Neural cell (in vitro differentiated cells): ENCODE measurements at regions not wholly inside any gene's neighbourhood (a gene's known extent, or its start where the extent isn't known, plus 50 kb on each side); places are given as distances from the start of the nearest gene placed in this dataset.

ENCODE experiments used
- H2AFZ ChIP-seq: fragments of 200-600, 300-800 bp; sonication (generic), shearing (Covaris generic); 2 replicates; pipeline ENCODE4 v1.6.0; 2014; ENCODE audit warnings: low read depth, mild to moderate bottlenecking, antibody characterized with exemption, low read length, moderate library complexity
- H3F3A ChIP-seq: fragments of 200-600 bp; shearing (Covaris generic); 2 replicates; pipeline ENCODE4 v1.6.1; 2016; ENCODE audit warnings: mild to moderate bottlenecking, moderate library complexity, mixed read lengths, antibody characterized with exemption, low read length; ENCODE audit not compliant: insufficient read depth, poor library complexity, severe bottlenecking
- H3K27ac ChIP-seq: fragments of 200-600, 300-800 bp; sonication (generic), shearing (Covaris generic); 2 replicates; pipeline ENCODE4 v1.5.1; 2014; ENCODE audit warnings: mild to moderate bottlenecking, low read length, moderate library complexity
- H3K27me3 ChIP-seq: fragments of 300-800, 200-600 bp; sonication (generic), shearing (Covaris generic); 2 replicates; pipeline ENCODE4 v1.6.0; 2014; ENCODE audit warnings: mild to moderate bottlenecking, low read depth, low read length, moderate library complexity; ENCODE audit not compliant: insufficient read depth
- H3K36me3 ChIP-seq: fragments of 300-800, 200-600 bp; sonication (generic), shearing (Covaris generic); 2 replicates; pipeline ENCODE4 v1.5.1; 2014; ENCODE audit warnings: mild to moderate bottlenecking, antibody characterized with exemption, low read length, moderate library complexity; ENCODE audit not compliant: insufficient read depth
- H3K4me2 ChIP-seq: fragments of 300-800, 200-600 bp; sonication (generic), shearing (Covaris generic); 2 replicates; pipeline ENCODE4 v1.6.0; 2014; ENCODE audit warnings: mild to moderate bottlenecking, low read length
- H3K4me3 ChIP-seq: fragments of 300-800, 200-600 bp; sonication (generic), shearing (Covaris generic); 2 replicates; pipeline ENCODE4 v1.5.1; 2014; ENCODE audit warnings: mild to moderate bottlenecking, low read length, moderate library complexity
- H3K79me2 ChIP-seq: fragments of 200-600 bp; shearing (Covaris generic); replicated peaks from 2 replicates; pipeline ENCODE4 v1.6.0; 2014; ENCODE audit warnings: mild to moderate bottlenecking, low read length, moderate library complexity; ENCODE audit not compliant: insufficient read depth
- H3K9ac ChIP-seq: fragments of 300-800, 200-600 bp; sonication (generic), shearing (Covaris generic); 2 replicates; pipeline ENCODE4 v1.6.1; 2016; ENCODE audit warnings: mild to moderate bottlenecking, low read length, mixed read lengths
- H3K9me2 ChIP-seq: fragments of 200-600 bp; shearing (Covaris generic); 2 replicates; pipeline ENCODE4 v1.6.1; 2016; ENCODE audit warnings: mild to moderate bottlenecking, low read length, mixed read lengths; ENCODE audit not compliant: insufficient read depth
- H3K9me3 ChIP-seq: fragments of 200-600, 300-800 bp; sonication (generic), shearing (Covaris generic); 2 replicates; pipeline ENCODE4 v1.6.1; 2016; ENCODE audit warnings: mild to moderate bottlenecking, mixed run types, low read length, moderate library complexity, mixed read lengths
- H4K20me1 ChIP-seq: fragments of 200-600 bp; shearing (Covaris generic); 2 replicates; pipeline ENCODE4 v1.6.1; 2016; ENCODE audit warnings: mild to moderate bottlenecking, mixed run types; ENCODE audit not compliant: insufficient read depth
- CTCF ChIP-seq: fragments of 450-650 bp; IDR thresholded peaks from 2 replicates; pipeline ENCODE4 v1.5.1; 2014; ENCODE audit warnings: antibody characterized with exemption, mild to moderate bottlenecking, moderate library complexity; ENCODE audit not compliant: poor library complexity, severe bottlenecking
- EP300 ChIP-seq: fragments of 450-650 bp; conservative IDR thresholded peaks from 2 replicates; pipeline ENCODE4 v1.6.1; 2014; ENCODE audit warnings: antibody characterized with exemption, mild to moderate bottlenecking, moderate library complexity; ENCODE audit not compliant: poor library complexity, severe bottlenecking
- EZH2 ChIP-seq: fragments of 200-600, 300-800 bp; shearing (Covaris generic), sonication (generic); IDR thresholded peaks from 2 replicates; pipeline ENCODE4 v1.6.1; 2014; ENCODE audit warnings: antibody characterized with exemption, low read length, borderline replicate concordance, mild to moderate bottlenecking; ENCODE audit not compliant: insufficient read depth, poor library complexity, severe bottlenecking
- MXI1 ChIP-seq: fragments of 450-650 bp; conservative IDR thresholded peaks from 2 replicates; pipeline ENCODE4 v1.6.1; 2014; ENCODE audit warnings: antibody characterized with exemption, mild to moderate bottlenecking; ENCODE audit not compliant: poor library complexity, severe bottlenecking
- POLR2AphosphoS5 ChIP-seq: IDR thresholded peaks from 2 replicates; pipeline ENCODE4 v1.6.1; 2012
- RAD21 ChIP-seq: fragments of 450-650 bp; conservative IDR thresholded peaks from 2 replicates; pipeline ENCODE4 v1.6.1; 2014; ENCODE audit warnings: antibody characterized with exemption, mild to moderate bottlenecking, moderate library complexity
- REST ChIP-seq: IDR thresholded peaks from 2 replicates; pipeline ENCODE4 v1.6.1; 2012; ENCODE audit warnings: borderline replicate concordance
- SMC3 ChIP-seq: fragments of 450-650 bp; conservative IDR thresholded peaks from 2 replicates; pipeline ENCODE4 v1.6.1; 2014; ENCODE audit warnings: antibody characterized with exemption, mild to moderate bottlenecking, moderate library complexity; ENCODE audit not compliant: poor library complexity
- TAF1 ChIP-seq: IDR thresholded peaks from 2 replicates; pipeline ENCODE4 v1.6.1; 2012; ENCODE audit warnings: low read depth

GRCh38 chr6:169075211-169075914 lies 178.3 kb downstream of the THBS2 start:
- H3K9ac ChIP-seq = no peak overlapping the region
- TF ChIP-seq POLR2AphosphoS5 (no peak), REST (no peak), EP300 (no peak), EZH2 (no peak), RAD21 (no peak), TAF1 (no peak), MXI1 (no peak), SMC3 (no peak), CTCF (no peak)
- H3K9me2 ChIP-seq = no peaks in the 10 kb centered on the region
- H3K27ac ChIP-seq = no peak overlapping the region
- no peak overlapping the region for H2AFZ ChIP-seq
- H3K27me3 ChIP-seq = no peaks in the 10 kb centered on the region
- H3F3A ChIP-seq = no peaks in the 10 kb centered on the region
- no peak overlapping the region for H3K4me3 ChIP-seq
- no peak overlapping the region for H3K4me2 ChIP-seq
- H4K20me1 ChIP-seq = no peaks in the 10 kb centered on the region
- H3K36me3 ChIP-seq = no peaks in the 10 kb centered on the region
- no peaks in the 10 kb centered on the region for H3K9me3 ChIP-seq
- H3K79me2 ChIP-seq = no peaks in the 10 kb centered on the region

GRCh38 chr6:169074526-169074925 lies 179.1 kb downstream of the THBS2 start:
- no peaks in the 10 kb centered on the region for H3K36me3 ChIP-seq
- H3K4me2 ChIP-seq = no peak overlapping the region
- H3K79me2 ChIP-seq = no peaks in the 10 kb centered on the region
- no peak overlapping the region for H3K9ac ChIP-seq
- H3K9me2 ChIP-seq = no peaks in the 10 kb centered on the region
- no peaks in the 10 kb centered on the region for H3K27me3 ChIP-seq
- H3K9me3 ChIP-seq = no peaks in the 10 kb centered on the region
- no peaks in the 10 kb centered on the region for H4K20me1 ChIP-seq
- H3K27ac ChIP-seq = no peak overlapping the region
- H3F3A ChIP-seq = no peaks in the 10 kb centered on the region
- no peak overlapping the region for H3K4me3 ChIP-seq
- TF ChIP-seq POLR2AphosphoS5 (no peak), REST (no peak), RAD21 (no peak), MXI1 (no peak), SMC3 (no peak), CTCF (no peak), EP300 (no peak), EZH2 (no peak), TAF1 (no peak)
- H2AFZ ChIP-seq = no peak overlapping the region
